Progenitor cell of endocrine pancreas (in vitro differentiated cells): ENCODE measurements at regions not wholly inside any gene's neighbourhood (a gene's known extent, or its start where the extent isn't known, plus 50 kb on each side); places are given as distances from the start of the nearest gene placed in this dataset.

Experiments
- DNase-seq: peaks from one replicate; pipeline ENCODE4 v3.0.0; 2021; ENCODE audit warnings: low spot score; ENCODE audit not compliant: unreplicated experiment
- H3K27ac Mint-ChIP-seq: 2 replicates; pipeline ENCODE4 v1.8.0; 2021; ENCODE audit warnings: mild to moderate bottlenecking, moderate library complexity, mixed read lengths
- H3K27me3 Mint-ChIP-seq: 2 replicates; pipeline ENCODE4 v1.8.0; 2021; ENCODE audit warnings: mixed read lengths
- H3K36me3 Mint-ChIP-seq: 2 replicates; pipeline ENCODE4 v1.8.0; 2022; ENCODE audit warnings: mixed read lengths; ENCODE audit not compliant: insufficient read depth
- H3K4me1 Mint-ChIP-seq: 2 replicates; pipeline ENCODE4 v1.8.0; 2021; ENCODE audit warnings: low read depth, mixed read lengths
- H3K4me3 Mint-ChIP-seq: 2 replicates; pipeline ENCODE4 v1.8.0; 2021; ENCODE audit warnings: low read depth, mild to moderate bottlenecking, moderate library complexity, mixed read lengths
- H3K9me3 Mint-ChIP-seq: 2 replicates; pipeline ENCODE4 v1.8.0; 2021; ENCODE audit warnings: low read depth, mixed read lengths
- TF ChIP-seq, protein P1 (sequence below): fragments of 200-600 bp; sonication (generic); IDR thresholded peaks from one replicate; pipeline ENCODE4 v1.5.0; 2021; ENCODE audit warnings: antibody characterized with exemption, mild to moderate bottlenecking; ENCODE audit not compliant: unreplicated experiment

- no peaks in the 10 kb centered on the region for H3K9me3 Mint-ChIP-seq
- DNase-seq = no peak
- H3K36me3 Mint-ChIP-seq = no peaks in the 10 kb centered on the region
- peaks cover 21% of the 10 kb centered on the region for H3K4me1 Mint-ChIP-seq
- TF ChIP-seq, protein P1, sequence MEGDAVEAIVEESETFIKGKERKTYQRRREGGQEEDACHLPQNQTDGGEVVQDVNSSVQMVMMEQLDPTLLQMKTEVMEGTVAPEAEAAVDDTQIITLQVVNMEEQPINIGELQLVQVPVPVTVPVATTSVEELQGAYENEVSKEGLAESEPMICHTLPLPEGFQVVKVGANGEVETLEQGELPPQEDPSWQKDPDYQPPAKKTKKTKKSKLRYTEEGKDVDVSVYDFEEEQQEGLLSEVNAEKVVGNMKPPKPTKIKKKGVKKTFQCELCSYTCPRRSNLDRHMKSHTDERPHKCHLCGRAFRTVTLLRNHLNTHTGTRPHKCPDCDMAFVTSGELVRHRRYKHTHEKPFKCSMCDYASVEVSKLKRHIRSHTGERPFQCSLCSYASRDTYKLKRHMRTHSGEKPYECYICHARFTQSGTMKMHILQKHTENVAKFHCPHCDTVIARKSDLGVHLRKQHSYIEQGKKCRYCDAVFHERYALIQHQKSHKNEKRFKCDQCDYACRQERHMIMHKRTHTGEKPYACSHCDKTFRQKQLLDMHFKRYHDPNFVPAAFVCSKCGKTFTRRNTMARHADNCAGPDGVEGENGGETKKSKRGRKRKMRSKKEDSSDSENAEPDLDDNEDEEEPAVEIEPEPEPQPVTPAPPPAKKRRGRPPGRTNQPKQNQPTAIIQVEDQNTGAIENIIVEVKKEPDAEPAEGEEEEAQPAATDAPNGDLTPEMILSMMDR = no peak
- H3K4me3 Mint-ChIP-seq = no peak overlapping the region
- no peak overlapping the region for H3K27ac Mint-ChIP-seq
- no peaks in the 10 kb centered on the region for H3K27me3 Mint-ChIP-seq
Measured at GRCh38 chr6:76776876-76777275, 686.4 kb downstream of the HTR1B start.

DNA sequence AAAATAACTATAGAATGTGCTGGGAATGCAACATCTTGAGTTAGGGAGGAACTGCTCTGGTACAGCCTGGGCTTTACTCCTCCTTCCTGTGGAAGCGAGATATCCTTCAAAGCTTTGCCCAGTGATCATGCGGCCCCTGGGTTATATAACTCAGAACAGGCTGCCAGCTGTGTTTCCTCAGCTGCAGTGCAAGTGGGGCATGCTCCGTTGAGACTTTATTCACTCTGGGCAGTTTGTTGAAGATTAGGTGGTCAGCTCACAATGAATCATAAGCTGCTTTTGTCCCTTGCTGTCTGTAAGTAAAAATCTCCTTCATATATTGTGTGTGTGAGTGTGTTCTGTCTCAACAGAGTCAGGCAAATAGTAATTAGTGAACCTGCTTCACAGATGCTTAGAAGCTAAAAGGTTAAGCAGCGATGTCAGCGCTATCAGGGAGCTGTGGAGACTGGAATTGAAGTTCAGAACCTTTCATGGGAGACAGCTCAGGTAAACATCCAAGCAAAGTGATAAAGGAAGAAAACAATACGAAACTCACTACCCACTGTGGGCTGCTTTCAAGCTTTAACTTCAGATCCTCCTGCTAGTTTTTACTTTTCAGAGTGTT lies 688.4 kb downstream of the HTR1B start:
- no peak overlapping the region for H3K27ac Mint-ChIP-seq
- peaks cover 6% of the 10 kb centered on the region for H3K9me3 Mint-ChIP-seq
- no peaks in the 10 kb centered on the region for H3K27me3 Mint-ChIP-seq
- H3K4me3 Mint-ChIP-seq = peak overlapping the region; percentile 7
- peaks cover 21% of the 10 kb centered on the region for H3K4me1 Mint-ChIP-seq
- no peaks in the 10 kb centered on the region for H3K36me3 Mint-ChIP-seq
- DNase-seq = no peak
- TF ChIP-seq, protein P1 = no peak

DNA sequence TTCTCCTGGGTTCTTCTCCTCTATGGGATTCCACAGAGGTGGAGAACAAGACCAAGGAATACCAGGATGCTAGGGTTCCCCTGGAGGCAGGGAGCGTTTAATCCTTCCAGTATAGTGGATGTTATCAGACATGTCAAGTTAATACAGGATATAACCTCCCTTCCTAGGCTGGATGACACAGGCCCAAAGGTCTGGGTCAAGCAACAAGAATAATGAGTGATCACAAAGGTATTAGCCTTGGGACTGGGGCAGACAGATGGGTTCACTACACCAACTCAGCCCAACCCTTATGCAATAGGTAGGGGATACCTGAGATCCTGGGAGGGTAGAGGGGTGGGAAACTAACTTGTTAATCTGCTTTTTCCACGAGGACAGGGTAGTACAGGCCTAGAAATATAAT lies 690.3 kb downstream of the HTR1B start:
- Mint-ChIP-seq H3K36me3 (no peaks in the 10 kb centered on the region), H3K27me3 (no peaks in the 10 kb centered on the region), H3K4me3 (no peak overlapping the region), H3K4me1 (peaks cover 10% of the 10 kb centered on the region), H3K9me3 (peaks cover 6% of the 10 kb centered on the region), H3K27ac (no peak overlapping the region)
- TF ChIP-seq, protein P1 = no peak
- DNase-seq = no peak

DNA sequence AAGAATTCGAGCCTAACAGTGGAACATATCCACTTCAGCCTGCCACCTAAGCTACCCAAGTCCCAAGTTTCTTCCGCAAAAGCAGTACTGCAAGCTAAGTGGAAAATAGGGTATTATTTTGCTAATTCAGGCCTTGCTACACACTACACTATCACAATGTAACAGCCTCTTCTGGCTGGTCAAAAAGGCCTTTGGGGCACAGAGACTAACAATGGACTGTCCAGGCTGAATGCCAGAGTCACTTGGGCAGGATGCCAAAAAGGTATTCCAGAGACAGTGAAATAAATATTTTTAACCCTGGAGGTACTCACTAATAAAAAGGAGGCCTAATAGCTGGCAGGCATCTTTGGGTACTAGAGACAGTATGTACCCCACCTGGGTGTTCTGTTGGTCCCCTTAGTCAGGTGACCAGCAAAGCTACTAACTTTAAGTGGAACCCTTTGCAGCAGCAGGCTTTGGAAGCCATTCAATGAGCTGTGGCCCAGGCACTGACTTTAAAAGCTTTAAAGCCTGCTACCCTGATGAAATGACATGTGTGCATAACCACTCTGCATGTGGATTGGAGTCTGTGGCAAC lies 692.1 kb downstream of the HTR1B start:
- DNase-seq = no peak
- TF ChIP-seq, protein P1 = no peak
- Mint-ChIP-seq H3K4me3 (no peak overlapping the region), H3K27me3 (no peaks in the 10 kb centered on the region), H3K4me1 (peaks cover 10% of the 10 kb centered on the region), H3K27ac (no peak overlapping the region), H3K36me3 (no peaks in the 10 kb centered on the region), H3K9me3 (peaks cover 6% of the 10 kb centered on the region)

GRCh38 chr6:76770281-76770680 lies 693.0 kb downstream of the HTR1B start:
- Mint-ChIP-seq H3K4me3 (no peak overlapping the region), H3K27ac (no peak overlapping the region), H3K9me3 (peaks cover 6% of the 10 kb centered on the region), H3K36me3 (no peaks in the 10 kb centered on the region), H3K27me3 (no peaks in the 10 kb centered on the region), H3K4me1 (peaks cover 10% of the 10 kb centered on the region)
- TF ChIP-seq, protein P1 = no peak
- no peak for DNase-seq
